Left lung (tissue), 4 donors: ENCODE measurements at regions not wholly inside any gene's neighbourhood (a gene's known extent, or its start where the extent isn't known, plus 50 kb on each side); places are given as distances from the start of the nearest gene placed in this dataset.
"Not testable (repeated sequence)": the region's sequence is repeated elsewhere in the genome, so short reads cannot be mapped to it uniquely, and the experiment has no call there.

Source experiments
- ATAC-seq: fragments of 200-7000 bp; cut with Tn5 transposase; one replicate; pipeline ENCODE4 v1.9.1; 2020; ENCODE audit warnings: moderate library complexity
- DNase-seq, 4 donors: peaks; one replicate each; pipeline ENCODE4 v3.0.0-alpha.2; 2013 to 2020
- H3K27ac ChIP-seq, 2 donors: fragments of 200-600 bp; sonication (generic) in 1 of 2; one replicate each; pipeline versions ENCODE4 v1.5.0 to v1.8.0; 2020 to 2021
- H3K27me3 ChIP-seq, 2 donors: fragments of 200-600 bp; sonication (generic) in 1 of 2; one replicate each; pipeline versions ENCODE4 v1.5.0 to v1.8.0; 2020 to 2021
- H3K36me3 ChIP-seq, 2 donors: fragments of 200-600 bp; sonication (generic) in 1 of 2; one replicate each; pipeline versions ENCODE4 v1.5.0 to v1.8.0; 2020 to 2021
- H3K4me1 ChIP-seq, 2 donors: fragments of 200-600 bp; one replicate each; pipeline ENCODE4 v1.8.0; 2021
- H3K4me3 ChIP-seq, 2 donors: fragments of 200-600 bp; sonication (generic) in 1 of 2; one replicate each; pipeline versions ENCODE4 v1.5.0 to v1.8.0; 2020 to 2021; ENCODE audit warnings: mild to moderate bottlenecking in 1 of 2
- H3K9me3 ChIP-seq, 2 donors: fragments of 200-600 bp; sonication (generic) in 1 of 2; one replicate each; pipeline versions ENCODE4 v1.5.0 to v1.8.0; 2020 to 2021
- intact Hi-C, 2 donors: fragments of 100-400 bp; cut with DNase I; formaldehyde crosslinking; loops; one replicate each; pipeline versions ENCODE4 v1.11.2 to v1.14.2; 2022
- TF ChIP-seq, protein P1 (sequence below), 2 donors: fragments of 200-600 bp; sonication (generic) in 1 of 2; IDR thresholded peaks; one replicate each; pipeline versions ENCODE4 v1.5.0 to v1.8.0; 2021; ENCODE audit warnings: antibody characterized with exemption in 2 of 2
- donor health status: DM: no; HTN: yes; CAD: no.
- donor health status: DM: no; HTN: no; CAD: no.

DNA sequence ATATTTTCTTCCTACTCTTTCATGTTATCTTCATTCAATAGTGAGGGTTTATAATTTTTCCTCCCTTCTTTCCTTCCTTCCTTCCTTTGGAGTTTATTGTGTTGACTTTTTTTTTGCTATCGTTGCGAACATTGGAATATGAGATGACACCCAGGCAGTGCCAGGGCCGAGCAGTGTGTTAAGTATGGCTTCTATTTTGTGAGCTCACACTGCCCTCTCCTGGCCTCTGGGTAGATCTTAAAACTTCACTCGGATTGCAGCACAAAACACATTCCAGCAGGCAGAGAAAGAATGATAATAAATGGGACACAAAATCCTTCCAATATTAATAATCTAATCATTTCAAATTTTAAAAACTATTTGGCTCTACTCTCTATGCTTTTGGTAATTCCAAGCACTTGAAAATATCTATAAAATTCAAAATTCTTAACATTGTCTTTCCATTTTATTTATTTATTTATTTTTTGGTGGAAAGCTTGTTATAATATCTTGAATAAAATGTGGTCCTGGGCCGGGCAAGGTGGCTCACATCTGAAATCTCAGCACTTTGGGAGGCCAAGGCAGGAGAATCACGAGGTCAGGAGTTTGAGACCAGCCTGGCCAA lies 147.4 kb upstream of the OLIG3 start:
- no peaks in the 10 kb centered on the region for H3K36me3 ChIP-seq
- DNase-seq, result peak in 3 of 4 donors; percentile 62 to 78 (median 64)
- no peak overlapping the region for H3K27ac ChIP-seq
- H3K27me3 ChIP-seq, result no peaks in the 10 kb centered on the region
- TF ChIP-seq, protein P1, sequence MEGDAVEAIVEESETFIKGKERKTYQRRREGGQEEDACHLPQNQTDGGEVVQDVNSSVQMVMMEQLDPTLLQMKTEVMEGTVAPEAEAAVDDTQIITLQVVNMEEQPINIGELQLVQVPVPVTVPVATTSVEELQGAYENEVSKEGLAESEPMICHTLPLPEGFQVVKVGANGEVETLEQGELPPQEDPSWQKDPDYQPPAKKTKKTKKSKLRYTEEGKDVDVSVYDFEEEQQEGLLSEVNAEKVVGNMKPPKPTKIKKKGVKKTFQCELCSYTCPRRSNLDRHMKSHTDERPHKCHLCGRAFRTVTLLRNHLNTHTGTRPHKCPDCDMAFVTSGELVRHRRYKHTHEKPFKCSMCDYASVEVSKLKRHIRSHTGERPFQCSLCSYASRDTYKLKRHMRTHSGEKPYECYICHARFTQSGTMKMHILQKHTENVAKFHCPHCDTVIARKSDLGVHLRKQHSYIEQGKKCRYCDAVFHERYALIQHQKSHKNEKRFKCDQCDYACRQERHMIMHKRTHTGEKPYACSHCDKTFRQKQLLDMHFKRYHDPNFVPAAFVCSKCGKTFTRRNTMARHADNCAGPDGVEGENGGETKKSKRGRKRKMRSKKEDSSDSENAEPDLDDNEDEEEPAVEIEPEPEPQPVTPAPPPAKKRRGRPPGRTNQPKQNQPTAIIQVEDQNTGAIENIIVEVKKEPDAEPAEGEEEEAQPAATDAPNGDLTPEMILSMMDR (IDR thresholded peaks at IDR 0.05), result peak; percentile 49 to 60
- intact Hi-C loops, result loop anchor here in 1 of 2 donors (10.0 kb wide), 2 partner anchors 367 to 547 kb away; no protein-coding TSS in a partner anchor
- H3K4me1 ChIP-seq, result peaks cover 0 to 5% of the 10 kb centered on the region in 2 donors
- H3K4me3 ChIP-seq, result no peak overlapping the region
- no peaks in the 10 kb centered on the region for H3K9me3 ChIP-seq
- ATAC-seq, result peak; percentile 89

DNA sequence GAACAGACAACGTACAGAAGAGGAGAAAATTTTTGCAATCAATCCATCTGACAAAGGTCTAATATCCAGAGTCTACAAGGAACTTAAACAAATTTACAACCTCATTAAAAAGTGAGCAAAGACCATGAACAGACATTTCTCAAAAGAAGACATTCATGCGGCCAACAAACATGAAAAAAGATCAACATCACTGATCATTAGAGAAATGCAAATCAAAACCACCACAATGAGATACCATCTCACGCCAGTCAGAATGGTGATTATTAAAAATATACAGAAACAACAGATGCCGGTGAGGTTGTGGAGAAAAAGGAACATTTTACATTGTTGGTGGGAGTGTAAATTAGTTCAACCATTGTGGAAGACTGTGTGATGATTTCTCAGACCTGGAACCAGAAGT lies 149.0 kb upstream of the OLIG3 start:
- not testable (repeated sequence) for H3K4me3 ChIP-seq, H3K27me3 ChIP-seq, H3K4me1 ChIP-seq, H3K27ac ChIP-seq, ATAC-seq, DNase-seq, H3K9me3 ChIP-seq, H3K36me3 ChIP-seq
- intact Hi-C loops, result loop anchor here in 1 of 2 donors (10.0 kb wide), 2 partner anchors 368 to 548 kb away; no protein-coding TSS in a partner anchor

DNA sequence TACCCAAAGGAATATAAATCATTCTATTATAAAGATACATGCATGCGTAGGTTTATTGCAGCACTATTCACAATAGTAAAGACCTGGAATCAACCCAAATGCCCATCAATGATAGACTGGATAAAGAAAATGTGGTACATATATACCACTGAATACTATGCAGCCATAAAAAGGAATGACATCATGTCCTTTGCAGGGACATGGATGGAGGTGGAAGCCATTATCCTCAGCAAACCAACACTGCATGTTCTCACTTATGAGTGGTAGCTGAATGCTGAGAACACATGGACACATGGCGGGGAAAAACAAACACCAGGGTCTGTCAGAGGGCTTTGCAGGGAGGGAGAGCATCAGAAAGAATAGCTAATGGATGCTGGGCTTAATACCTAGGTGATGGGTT lies 149.4 kb upstream of the OLIG3 start:
- not testable (repeated sequence) for ATAC-seq, H3K27ac ChIP-seq, DNase-seq, H3K36me3 ChIP-seq, H3K27me3 ChIP-seq, H3K4me3 ChIP-seq, H3K4me1 ChIP-seq, H3K9me3 ChIP-seq
- intact Hi-C loops, result loop anchor here in 1 of 2 donors (10.0 kb wide), 2 partner anchors 369 to 549 kb away; no protein-coding TSS in a partner anchor

DNA sequence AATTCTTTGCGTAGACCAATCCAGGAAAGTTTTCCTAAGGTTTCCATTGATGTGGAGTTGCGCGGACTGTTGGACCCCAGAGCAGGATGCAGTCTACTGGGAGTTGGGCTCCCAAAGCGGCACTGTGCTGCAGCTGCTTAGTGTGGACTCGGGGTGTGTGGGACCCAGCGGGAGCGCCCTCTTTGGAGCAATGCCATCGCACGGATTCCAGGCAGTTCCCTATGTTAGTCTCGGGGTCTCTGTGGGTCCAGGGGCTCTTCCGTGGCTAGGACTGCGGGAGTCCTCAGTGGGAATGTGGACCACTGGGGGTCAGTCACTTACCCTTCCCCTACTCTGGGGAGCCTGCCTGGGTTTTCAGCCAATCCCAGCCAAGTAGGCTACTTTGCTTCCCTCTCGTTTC lies 151.7 kb upstream of the OLIG3 start:
- TF ChIP-seq, protein P1 (IDR thresholded peaks at IDR 0.05), result no peak
- Histone ChIP-seq H3K4me1 (no peaks in the 10 kb centered on the region), H3K4me3 (no peak overlapping the region), H3K27me3 (no peaks in the 10 kb centered on the region), H3K9me3 (no peaks in the 10 kb centered on the region), H3K27ac (no peak overlapping the region), H3K36me3 (no peaks in the 10 kb centered on the region)
- intact Hi-C loops, result loop anchor here in 1 of 2 donors (10.0 kb wide), 2 partner anchors 371 to 551 kb away; no protein-coding TSS in a partner anchor
- ATAC-seq (no peak), DNase-seq (no peak)

DNA sequence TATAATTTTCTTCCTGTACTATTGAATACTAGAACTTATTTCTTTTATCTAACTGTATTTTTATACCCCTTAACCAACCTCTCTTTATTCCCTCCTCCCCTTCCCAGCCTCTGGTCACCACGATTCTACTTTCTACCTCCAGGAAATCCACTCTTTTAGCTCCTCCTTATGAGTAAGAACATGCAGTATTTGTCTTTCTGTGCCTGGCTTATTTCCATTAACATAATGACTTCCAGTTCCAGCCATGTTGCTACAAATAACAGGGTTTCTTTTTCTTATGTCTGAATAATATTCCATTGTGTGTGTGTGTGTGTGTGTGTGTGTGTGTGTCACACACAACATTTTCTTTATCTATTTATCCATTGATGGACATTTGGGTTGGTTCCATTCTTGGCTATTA lies 152.3 kb upstream of the OLIG3 start:
- DNase-seq (no peak), ATAC-seq (no peak)
- intact Hi-C loops, result loop anchor here in 1 of 2 donors (10.0 kb wide), 2 partner anchors 372 to 552 kb away; no protein-coding TSS in a partner anchor
- Histone ChIP-seq H3K4me3 (no peak overlapping the region), H3K4me1 (no peaks in the 10 kb centered on the region), H3K9me3 (no peaks in the 10 kb centered on the region), H3K27ac (no peak overlapping the region), H3K36me3 (no peaks in the 10 kb centered on the region), H3K27me3 (no peaks in the 10 kb centered on the region)
- TF ChIP-seq, protein P1 (IDR thresholded peaks at IDR 0.05), result no peak

DNA sequence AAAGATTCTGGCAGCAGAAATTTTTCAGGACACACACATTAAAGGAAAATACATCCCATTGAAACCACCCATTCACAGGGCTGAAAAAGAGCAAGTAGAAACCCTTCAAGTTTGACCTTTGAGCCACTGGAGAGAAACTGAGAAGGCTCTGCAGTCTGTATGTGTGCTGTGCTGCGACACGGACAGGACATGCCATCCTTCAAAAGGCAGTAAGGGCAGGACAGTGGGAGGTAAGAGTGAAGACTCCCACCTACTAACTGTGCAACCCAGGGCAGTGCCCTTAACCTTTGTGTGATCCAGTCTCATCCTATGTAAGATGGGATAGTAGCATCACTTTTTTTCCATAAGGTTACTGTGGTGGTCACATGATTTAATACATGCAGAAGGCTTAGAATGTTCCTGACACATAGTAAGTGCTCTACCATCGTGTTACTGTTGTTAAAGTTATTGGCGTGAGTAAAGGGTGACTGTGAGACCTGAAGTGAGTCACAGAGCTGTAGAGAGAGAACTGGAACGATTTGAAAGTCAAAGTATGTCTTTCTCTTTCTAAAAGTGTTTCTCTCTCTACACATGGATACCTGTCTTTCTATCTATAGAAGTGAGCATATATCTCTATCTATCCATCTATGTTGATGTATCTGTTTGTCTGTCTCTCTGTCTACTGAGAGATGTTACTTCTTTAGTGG lies 153.7 kb upstream of the OLIG3 start:
- ATAC-seq, result no peak
- intact Hi-C loops, result loop anchor here in 1 of 2 donors (10.0 kb wide), 2 partner anchors 373 to 553 kb away; no protein-coding TSS in a partner anchor
- peaks cover 0 to 3% of the 10 kb centered on the region in 2 donors for H3K9me3 ChIP-seq

More for the DNA sequence above, 153.7 kb upstream of the OLIG3 start:
- no peak overlapping the region for H3K4me3 ChIP-seq
- H3K4me1 ChIP-seq, result no peaks in the 10 kb centered on the region
- no peak for DNase-seq
- TF ChIP-seq, protein P1 (IDR thresholded peaks at IDR 0.05), result no peak
- H3K27me3 ChIP-seq, result no peaks in the 10 kb centered on the region
- no peaks in the 10 kb centered on the region for H3K36me3 ChIP-seq
- no peak overlapping the region for H3K27ac ChIP-seq
